Inflammatory macrophage treated with lipopolysaccharide for 4 hours (primary cell): ENCODE measurements at regions not wholly inside any gene's neighbourhood (a gene's known extent, or its start where the extent isn't known, plus 50 kb on each side); places are given as distances from the start of the nearest gene placed in this dataset.
"Not testable (repeated sequence)": the region's sequence is repeated elsewhere in the genome, so short reads cannot be mapped to it uniquely, and the experiment has no call there.

Experiments
- DNase-seq: peaks from one replicate; pipeline ENCODE4 v3.0.0-alpha.2; 2020

DNA sequence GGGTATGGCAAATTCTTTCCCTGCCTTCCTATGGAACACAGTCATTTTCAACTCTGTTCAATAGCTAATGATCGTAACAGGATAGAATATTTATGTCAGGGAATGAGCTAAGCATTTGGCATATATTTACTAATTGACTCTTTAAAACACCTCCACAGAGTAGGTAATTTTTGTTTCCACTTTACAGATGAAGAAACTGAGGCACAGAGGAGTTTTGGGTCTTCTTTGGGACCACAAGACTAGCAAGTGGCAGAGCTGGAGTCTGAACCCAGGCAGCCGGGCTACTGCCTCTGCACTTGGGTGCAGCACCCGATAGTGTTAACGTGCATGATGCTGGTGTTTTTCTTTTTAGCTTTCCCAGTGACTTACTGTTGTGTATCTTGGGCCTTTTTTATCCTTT, 384.0 kb downstream of the SFMBT2 start:
- no peak for DNase-seq

- peak; percentile 73 for DNase-seq
Observed at GRCh38 chr10:7025296-7025695, 385.5 kb downstream of the SFMBT2 start.

DNA sequence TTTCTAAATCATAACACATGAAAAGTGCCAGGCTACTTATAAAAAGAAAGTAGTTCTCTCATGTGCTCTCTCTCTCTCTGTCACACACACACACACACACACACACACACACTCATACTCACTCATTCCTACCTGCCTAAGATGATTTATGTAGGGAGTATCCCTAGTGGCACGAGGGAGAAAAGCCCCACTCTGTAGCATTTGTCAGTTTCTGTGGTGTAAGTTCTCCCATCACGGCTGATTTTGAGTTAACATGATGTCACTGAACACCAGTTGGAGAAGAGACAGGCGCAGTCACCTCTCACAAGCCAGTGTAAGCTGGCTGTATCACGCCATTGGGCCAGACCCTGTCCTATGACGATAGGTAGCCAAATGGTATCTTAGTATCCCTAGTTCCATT, 395.4 kb downstream of the SFMBT2 start:
- DNase-seq = no peak

- DNase-seq = no peak
Observed at GRCh38 chr10:7014721-7015120, 396.1 kb downstream of the SFMBT2 start.

- DNase-seq = no peak
Observed at GRCh38 chr10:7011994-7012393, 398.8 kb downstream of the SFMBT2 start.

- no peak for DNase-seq
Observed at GRCh38 chr10:7008645-7009044, 402.2 kb downstream of the SFMBT2 start.

GRCh38 chr10:7007600-7008190, 403.1 kb downstream of the SFMBT2 start:
- DNase-seq = no peak

- DNase-seq = no peak
Observed at GRCh38 chr10:7006566-7006965, 404.3 kb downstream of the SFMBT2 start.

- peak; percentile 20 for DNase-seq
Observed at GRCh38 chr10:7003831-7004395, 406.9 kb downstream of the SFMBT2 start.

DNA sequence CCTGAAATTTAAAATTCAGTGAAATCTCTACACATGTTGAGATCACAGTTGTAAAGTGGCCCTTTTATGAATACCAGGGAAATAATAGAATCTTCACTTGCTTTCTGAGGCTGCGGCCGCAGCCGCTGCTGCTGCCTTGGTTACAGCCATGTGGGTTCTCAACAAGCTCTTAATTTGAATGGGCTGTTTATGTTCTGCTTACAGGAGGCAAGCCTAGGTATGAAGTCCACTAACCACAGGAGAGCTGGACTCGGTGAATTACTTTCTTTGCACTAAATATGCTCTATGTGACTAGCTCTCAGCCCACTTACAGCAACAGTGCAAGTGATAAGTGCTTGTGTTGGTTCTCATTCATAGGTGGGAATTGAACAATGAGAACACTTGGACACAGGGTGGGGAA, 410.8 kb downstream of the SFMBT2 start:
- no peak for DNase-seq

- no peak for DNase-seq
Observed at GRCh38 chr10:6999232-6999925, 411.5 kb downstream of the SFMBT2 start.

GRCh38 chr10:6997509-6997908, 413.3 kb downstream of the SFMBT2 start:
- no peak for DNase-seq

DNA sequence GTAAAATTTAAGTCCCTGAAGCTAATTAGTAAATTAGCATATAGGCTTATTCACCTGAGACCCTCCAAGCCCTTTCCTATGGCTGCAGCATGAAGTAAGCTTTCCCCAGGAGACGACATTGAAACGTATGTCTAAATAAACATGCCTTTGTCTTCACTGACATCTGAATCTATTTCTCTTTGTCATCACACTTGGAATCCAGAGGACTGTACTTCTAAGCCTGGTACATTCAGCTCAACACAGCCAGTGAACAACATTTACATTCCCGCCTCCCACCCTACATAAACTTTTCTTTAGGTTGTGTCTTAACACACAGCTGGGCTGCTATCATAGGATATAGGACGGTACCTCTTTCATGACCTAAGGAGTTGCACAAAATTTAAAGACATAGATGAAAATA, 414.4 kb downstream of the SFMBT2 start:
- DNase-seq = no peak

- DNase-seq = peak; percentile 87
Observed at GRCh38 chr10:6995831-6996230, 415.0 kb downstream of the SFMBT2 start.

- DNase-seq = no peak
Observed at GRCh38 chr10:6995341-6995740, 415.3 kb upstream of the PRKCQ start.

DNA sequence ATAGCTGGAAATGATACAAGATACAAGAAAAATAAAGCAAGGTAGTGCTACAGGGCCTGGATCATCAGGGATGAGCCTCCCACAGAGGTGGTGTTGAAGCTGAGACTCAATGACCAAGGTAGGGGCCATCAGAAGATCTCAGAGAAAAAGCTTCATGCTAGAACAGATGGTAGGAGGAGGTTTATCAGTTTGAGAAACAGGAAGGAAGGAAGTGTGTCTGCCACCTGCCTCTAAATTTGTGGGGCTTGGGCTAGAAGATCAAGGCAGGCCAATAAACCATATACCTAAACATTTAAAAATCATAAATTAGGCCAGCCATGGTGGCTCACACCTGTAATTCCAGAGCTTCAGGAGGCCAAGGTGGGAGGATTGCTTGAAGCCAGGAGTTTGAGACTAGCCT, 410.8 kb upstream of the PRKCQ start:
- DNase-seq = no peak

DNA sequence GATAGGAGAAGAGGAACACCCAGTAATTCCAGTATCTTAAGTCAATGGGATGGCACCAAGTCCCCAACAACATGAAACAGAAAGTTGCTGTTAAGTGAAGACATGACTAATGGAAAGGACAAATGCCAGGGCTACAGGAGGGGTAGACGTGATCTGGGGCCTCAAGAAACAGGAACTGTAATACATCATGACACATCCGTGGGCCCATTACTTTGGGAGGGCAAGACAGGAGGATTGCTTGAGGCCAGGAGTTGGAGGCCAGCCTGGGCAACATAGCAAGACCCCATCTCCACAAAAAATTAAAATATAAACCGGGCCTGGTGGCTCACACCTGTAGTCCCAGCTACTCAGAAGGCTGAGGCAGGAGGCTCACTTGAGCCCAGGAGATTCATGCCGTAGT, 408.6 kb upstream of the PRKCQ start:
- DNase-seq = peak; percentile 91

DNA sequence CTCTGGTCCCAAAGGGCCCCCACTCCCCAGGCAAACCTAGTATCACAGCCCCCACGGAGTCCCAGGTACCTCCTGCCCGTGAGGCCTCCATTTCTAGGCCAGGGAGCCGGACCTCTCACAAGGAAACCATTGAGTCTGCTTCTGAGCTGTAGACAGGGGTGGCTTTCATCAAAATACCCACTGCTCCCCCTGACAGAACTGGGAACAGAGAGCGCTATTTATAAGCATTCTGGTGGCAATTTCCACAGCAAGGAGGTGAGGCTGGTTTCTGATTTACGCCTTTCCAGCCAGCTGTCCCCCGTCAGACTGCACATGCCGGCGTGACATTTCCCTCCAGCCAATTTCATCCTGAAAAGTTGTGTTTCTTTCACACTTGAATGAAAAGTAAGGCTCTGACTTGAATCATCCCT, 407.5 kb upstream of the PRKCQ start:
- no peak for DNase-seq

DNA sequence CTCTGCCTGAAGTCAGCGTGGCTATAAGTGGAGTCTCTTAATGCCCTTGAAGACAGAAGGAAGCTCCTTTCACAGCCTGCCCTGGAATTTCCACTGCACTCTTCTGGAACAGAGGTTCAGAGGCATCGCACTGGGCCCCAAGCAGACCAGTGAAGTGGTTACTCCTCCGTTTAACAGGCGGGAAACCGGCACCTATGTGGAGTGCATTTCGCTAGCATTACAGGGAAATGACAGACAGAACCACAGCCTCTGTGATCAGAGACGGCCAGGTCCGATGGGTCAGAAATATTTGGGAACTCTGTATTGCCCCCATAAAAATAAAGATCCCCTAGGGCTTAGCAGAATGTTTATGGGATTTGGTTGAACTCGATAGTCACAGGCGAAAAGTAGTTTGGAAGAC, 406.9 kb upstream of the PRKCQ start:
- no peak for DNase-seq

GRCh38 chr10:6985644-6986043, 405.6 kb upstream of the PRKCQ start:
- DNase-seq = no peak

- DNase-seq = no peak
Observed at GRCh38 chr10:6984971-6985370, 404.9 kb upstream of the PRKCQ start.

- not testable (repeated sequence) for DNase-seq
Observed at GRCh38 chr10:6984016-6984415, 403.9 kb upstream of the PRKCQ start.

GRCh38 chr10:6980353-6980752, 400.3 kb upstream of the PRKCQ start:
- DNase-seq = no peak

- DNase-seq = no peak
Observed at GRCh38 chr10:6979371-6979770, 399.3 kb upstream of the PRKCQ start.

GRCh38 chr10:6978187-6978627, 398.1 kb upstream of the PRKCQ start:
- DNase-seq = no peak
